ENCODE measurements at regions not wholly inside any gene's neighbourhood (a gene's known extent, or its start where the extent isn't known, plus 50 kb on each side); places are given as distances from the start of the nearest gene placed in this dataset.

- no peaks in the 10 kb centered on the region for H3K27me3 Mint-ChIP-seq (ENCODE audit: low read depth)
Measured at GRCh38 chr10:4120096-4120853, 335.3 kb upstream of the KLF6 start.

More at GRCh38 chr10:4120096-4120853, 335.3 kb upstream of the KLF6 start:
- H3K4me1 ChIP-seq (ENCODE audit: insufficient read depth, low read length), result no peaks in the 10 kb centered on the region
- H3K79me1 ChIP-seq (ENCODE audit: insufficient read depth, low read depth, low read length, poor library complexity, severe bottlenecking), result no peaks in the 10 kb centered on the region
- no peak overlapping the region for H3K56ac ChIP-seq (ENCODE audit: insufficient read length, low read depth, low read length)
- H2AFZ ChIP-seq (ENCODE audit: low read length), result no peak overlapping the region
- no peaks in the 10 kb centered on the region for H3K27me3 ChIP-seq (ENCODE audit: insufficient read depth, low read length)
- H2BK12ac ChIP-seq (ENCODE audit: insufficient read length, low read depth, low read length), result no peak overlapping the region
- no peak overlapping the region for H4K5ac ChIP-seq (ENCODE audit: insufficient read length, low read depth, low read length)
- H3K23ac ChIP-seq (ENCODE audit: insufficient read length, low read depth, low read length), result no peak overlapping the region
- H3K4me2 ChIP-seq (ENCODE audit: insufficient read depth, insufficient read length, low read length), result no peak overlapping the region
- Mint-ChIP-seq H3K9me3 (no peaks in the 10 kb centered on the region; a peak in 1 of 5 replicates), H3K4me1 (peaks cover 0 to 5% of the 10 kb centered on the region in 2 experiments; a peak in 1 of 4 replicates), H3K36me3 (ENCODE audit: insufficient read depth in 1 of 3, low read depth in 3 of 3) (no peaks in the 10 kb centered on the region), H3K27ac (no peak overlapping the region), H3K4me3 (no peak overlapping the region)
- no peaks in the 10 kb centered on the region for H3K23me2 ChIP-seq (ENCODE audit: insufficient read length, low read depth, low read length, poor library complexity, severe bottlenecking)
- H3K4ac ChIP-seq (ENCODE audit: low read depth, low read length), result no peak overlapping the region
- no peak for DNase-seq
- no peak overlapping the region for H2AK5ac ChIP-seq (ENCODE audit: insufficient read length, low read length)
- no peaks in the 10 kb centered on the region for H3K9me3 ChIP-seq (ENCODE audit: control insufficient read depth, low read depth, low read length)
- no peaks in the 10 kb centered on the region for H4K20me1 ChIP-seq (ENCODE audit: control insufficient read depth, insufficient read depth, insufficient read length)
- no peak overlapping the region for H2BK120ac ChIP-seq (ENCODE audit: low read depth, low read length, poor library complexity, severe bottlenecking)
- H4K91ac ChIP-seq (ENCODE audit: insufficient read length, low read depth, low read length), result no peak overlapping the region
- H3K18ac ChIP-seq (ENCODE audit: insufficient read length, low read depth, low read length), result no peak overlapping the region
- no peak overlapping the region for H3K14ac ChIP-seq (ENCODE audit: insufficient read depth, low read length)
- TF ChIP-seq CTCF (conservative IDR thresholded peaks at IDR 0.05), result no peak
- no peak overlapping the region for H2BK20ac ChIP-seq (ENCODE audit: low read depth, low read length, poor library complexity, severe bottlenecking)
- no CpG with 5 or more reads among the region's 5 CpGs for WGBS (ENCODE audit: extremely low coverage, insufficient read length, low lambda C conversion rate)
- no peak overlapping the region for H3T11ph ChIP-seq (ENCODE audit: low read length)
- no peak overlapping the region for H2BK5ac ChIP-seq (ENCODE audit: insufficient read length, low read length)
- H3K9ac ChIP-seq (ENCODE audit: extremely low read depth, insufficient read length, low read length), result no peak overlapping the region
- no peak overlapping the region for H4K8ac ChIP-seq (replicated peaks; ENCODE audit: insufficient read length, low read depth, low read length)
- no peak overlapping the region for H2BK15ac ChIP-seq (ENCODE audit: low read depth, low read length)
- H3K27ac ChIP-seq (ENCODE audit: insufficient read length, low read depth, low read length), result no peak overlapping the region
- no peaks in the 10 kb centered on the region for H3K79me2 ChIP-seq (ENCODE audit: insufficient read depth, low read length)
